ENCODE measurements at regions not wholly inside any gene's neighbourhood (a gene's known extent, or its start where the extent isn't known, plus 50 kb on each side); places are given as distances from the start of the nearest gene placed in this dataset.
"Not testable (repeated sequence)": the region's sequence is repeated elsewhere in the genome, so short reads cannot be mapped to it uniquely, and the experiment has no call there.

DNA sequence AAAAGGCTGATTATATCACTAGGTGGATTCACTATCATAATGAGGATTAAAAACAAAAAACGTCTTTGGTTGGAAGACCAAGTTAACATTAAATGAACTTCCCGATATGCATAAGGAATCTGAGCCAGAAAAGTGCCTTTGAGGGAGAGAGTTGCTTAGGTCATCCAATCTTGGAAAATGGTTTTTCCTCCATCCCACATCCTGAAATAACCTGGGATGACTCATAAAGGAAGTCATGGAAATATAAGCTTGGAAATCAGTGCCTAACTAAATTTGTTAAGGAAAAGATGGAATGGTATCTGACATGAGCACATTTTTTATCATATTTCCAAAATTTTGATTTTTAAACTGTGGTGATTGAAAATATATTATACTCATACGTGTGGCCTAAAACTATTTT lies 66.0 kb downstream of the KBTBD8 start:
- H3K9me3 Mint-ChIP-seq = peaks cover 8% of the 10 kb centered on the region

DNA sequence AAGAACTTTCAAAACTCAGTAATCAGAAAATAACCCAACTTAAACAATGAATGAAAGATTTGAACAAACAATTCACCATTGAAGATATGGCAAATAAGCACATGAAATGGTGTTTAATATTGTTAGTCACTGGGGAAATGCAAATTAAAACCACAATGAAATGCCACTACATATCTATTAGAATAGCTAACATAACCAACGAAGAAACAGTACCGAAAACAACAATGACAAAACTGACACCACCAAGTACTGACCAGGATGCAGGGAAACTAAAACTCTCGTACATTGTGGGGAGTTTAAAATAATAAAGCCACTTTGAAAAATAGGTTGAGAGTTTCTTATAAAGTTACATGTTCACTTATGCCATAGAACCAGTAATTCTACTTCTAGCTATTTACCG lies 69.1 kb downstream of the KBTBD8 start:
- Mint-ChIP-seq H3K27me3 (no peaks in the 10 kb centered on the region), H3K4me3 (no peak overlapping the region), H3K27ac (no peak overlapping the region), H3K4me1 (ENCODE audit: low read depth) (no peaks in the 10 kb centered on the region), H3K9me3 (peaks cover 2% of the 10 kb centered on the region), H3K36me3 (no peaks in the 10 kb centered on the region)
- DNase-seq = no peak
- intact Hi-C loops (cut with micrococcal nuclease) = no loop called here
- POLR2A ChIA-PET = no interaction called here
- CTCF ChIA-PET = interaction anchor here (0.9 kb wide), 1 partner anchor 314 kb away, joined by 3 read pairs; no protein-coding TSS in a partner anchor

More for the DNA sequence above, 66.0 kb downstream of the KBTBD8 start:
- Mint-ChIP-seq H3K4me1 (ENCODE audit: low read depth) (no peaks in the 10 kb centered on the region), H3K27me3 (peaks cover 3% of the 10 kb centered on the region), H3K4me3 (no peak overlapping the region), H3K36me3 (no peaks in the 10 kb centered on the region), H3K27ac (no peak overlapping the region)
- ChIA-PET POLR2A (no interaction called here), CTCF (no interaction called here)
- intact Hi-C loops (cut with micrococcal nuclease) = no loop called here
- DNase-seq = no peak

- CTCF ChIA-PET; H3K27ac Mint-ChIP-seq; H3K27me3 Mint-ChIP-seq; H3K4me3 Mint-ChIP-seq; POLR2A ChIA-PET; H3K36me3 Mint-ChIP-seq; H3K9me3 Mint-ChIP-seq; intact Hi-C loops (cut with micrococcal nuclease); DNase-seq: not testable (repeated sequence)
- peaks cover 16% of the 10 kb centered on the region for H3K4me1 Mint-ChIP-seq (ENCODE audit: low read depth)
Observed at GRCh38 chr3:67072640-67073039, 74.5 kb downstream of the KBTBD8 start.

DNA sequence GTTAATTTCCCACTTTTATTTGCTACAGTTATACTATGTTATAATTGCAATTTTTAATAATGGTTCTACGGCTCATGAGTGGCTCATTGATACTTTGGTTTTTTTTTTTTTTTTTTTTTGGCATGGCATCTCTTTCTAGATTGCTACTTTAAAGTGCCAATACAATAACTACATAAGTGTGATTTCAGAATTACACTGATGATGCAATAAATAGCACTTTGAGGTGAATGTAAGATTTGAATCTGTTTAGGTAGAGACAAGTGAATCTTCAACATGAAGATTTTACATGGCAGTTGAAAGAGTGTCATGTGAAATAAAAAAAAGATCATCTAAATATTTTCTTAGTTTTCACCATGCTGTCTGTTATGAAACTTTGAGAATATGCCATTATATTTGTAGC lies 75.7 kb downstream of the KBTBD8 start:
- DNase-seq = no peak
- ChIA-PET CTCF (no interaction called here), POLR2A (no interaction called here)
- Mint-ChIP-seq H3K4me3 (no peak overlapping the region), H3K27ac (no peak overlapping the region), H3K27me3 (no peaks in the 10 kb centered on the region), H3K4me1 (ENCODE audit: low read depth) (peaks cover 21% of the 10 kb centered on the region), H3K36me3 (peaks cover 3% of the 10 kb centered on the region), H3K9me3 (peaks cover 14% of the 10 kb centered on the region)
- intact Hi-C loops (cut with micrococcal nuclease) = no loop called here

- intact Hi-C loops (cut with micrococcal nuclease) = no loop called here
- CTCF ChIA-PET = no interaction called here
Observed at GRCh38 chr3:67075295-67075694, 77.2 kb downstream of the KBTBD8 start.

GRCh38 chr3:67076607-67077006 lies 78.5 kb downstream of the KBTBD8 start:
- peaks cover 3% of the 10 kb centered on the region for H3K36me3 Mint-ChIP-seq
- CTCF ChIA-PET = interaction anchor here (0.5 kb wide), 1 partner anchor 938 kb away, joined by 3 read pairs; no protein-coding TSS in a partner anchor
- H3K27me3 Mint-ChIP-seq = no peaks in the 10 kb centered on the region
- peaks cover 21% of the 10 kb centered on the region for H3K4me1 Mint-ChIP-seq (ENCODE audit: low read depth)
- no peak overlapping the region for H3K4me3 Mint-ChIP-seq
- intact Hi-C loops (cut with micrococcal nuclease) = no loop called here
- H3K27ac Mint-ChIP-seq = no peak overlapping the region
- no peak for DNase-seq
- peaks cover 14% of the 10 kb centered on the region for H3K9me3 Mint-ChIP-seq
- POLR2A ChIA-PET = no interaction called here

More at GRCh38 chr3:67075295-67075694, 77.2 kb downstream of the KBTBD8 start:
- no peaks in the 10 kb centered on the region for H3K27me3 Mint-ChIP-seq
- H3K27ac Mint-ChIP-seq = no peak overlapping the region
- H3K4me1 Mint-ChIP-seq (ENCODE audit: low read depth) = peaks cover 21% of the 10 kb centered on the region
- H3K36me3 Mint-ChIP-seq = peaks cover 3% of the 10 kb centered on the region
- POLR2A ChIA-PET = no interaction called here
- peak; percentile 12 for DNase-seq
- H3K9me3 Mint-ChIP-seq = peaks cover 14% of the 10 kb centered on the region
- no peak overlapping the region for H3K4me3 Mint-ChIP-seq

GRCh38 chr3:67077656-67078055 lies 79.5 kb downstream of the KBTBD8 start:
- H3K9me3 Mint-ChIP-seq = peaks cover 16% of the 10 kb centered on the region
- CTCF ChIA-PET = no interaction called here
- H3K4me1 Mint-ChIP-seq (ENCODE audit: low read depth) = peaks cover 27% of the 10 kb centered on the region
- POLR2A ChIA-PET = no interaction called here
- H3K27ac Mint-ChIP-seq = peak overlapping the region; percentile 19
- H3K4me3 Mint-ChIP-seq = no peak overlapping the region
- intact Hi-C loops (cut with micrococcal nuclease) = no loop called here
- H3K36me3 Mint-ChIP-seq = peaks cover 12% of the 10 kb centered on the region
- no peaks in the 10 kb centered on the region for H3K27me3 Mint-ChIP-seq
- no peak for DNase-seq

DNA sequence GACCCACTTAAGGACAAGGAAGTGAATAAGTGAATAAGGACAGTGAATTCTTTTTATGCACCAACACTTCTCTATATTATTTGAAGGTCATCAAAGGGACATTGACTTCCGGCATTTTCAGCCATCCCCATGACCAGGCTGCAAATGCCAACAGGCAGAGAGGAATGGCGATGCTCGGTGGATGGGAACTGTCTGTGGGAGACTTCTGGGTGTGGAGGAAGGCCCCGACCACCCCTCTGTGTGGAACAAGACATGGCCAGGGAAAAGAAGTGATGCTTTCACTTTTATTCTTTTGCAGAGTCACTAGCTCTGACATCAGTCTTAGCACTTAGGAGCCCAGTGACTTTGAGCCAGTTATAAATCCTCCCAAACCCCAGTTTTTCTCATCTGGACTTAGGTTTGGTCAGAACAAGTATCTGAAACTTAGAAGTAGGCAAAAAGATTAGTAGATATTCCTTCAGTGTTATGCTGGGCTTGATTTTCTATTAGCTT lies 84.5 kb downstream of the KBTBD8 start:
- H3K27me3 Mint-ChIP-seq = no peaks in the 10 kb centered on the region
- peaks cover 37% of the 10 kb centered on the region for H3K36me3 Mint-ChIP-seq
- CTCF ChIA-PET = interaction anchor here (1.4 kb wide), 1 partner anchor 110 kb away, joined by 6 read pairs; no protein-coding TSS in a partner anchor
- peaks cover 27% of the 10 kb centered on the region for H3K4me1 Mint-ChIP-seq (ENCODE audit: low read depth)
- no peak overlapping the region for H3K4me3 Mint-ChIP-seq
- DNase-seq = no peak
- peak overlapping the region; percentile 83 for H3K27ac Mint-ChIP-seq
- intact Hi-C loops (cut with micrococcal nuclease) = loop anchor here (1.0 to 10.0 kb wide), 3 partner anchors 84 to 572 kb away; partner anchors contain the start of genes KBTBD8 and SUCLG2
- POLR2A ChIA-PET = no interaction called here
- H3K9me3 Mint-ChIP-seq = peaks cover 48% of the 10 kb centered on the region

- intact Hi-C loops (cut with micrococcal nuclease) = loop anchor here (1.0 to 10.0 kb wide), 3 partner anchors 85 to 572 kb away; partner anchors contain the start of genes KBTBD8 and SUCLG2
- ChIA-PET CTCF (interaction anchor here (1.4 to 1.8 kb wide), 2 partner anchors 27 to 111 kb away, joined by 4 to 6 read pairs; no protein-coding TSS in a partner anchor), POLR2A (no interaction called here)
- peak; percentile 71 for DNase-seq
- Mint-ChIP-seq H3K4me3 (peak overlapping the region; percentile 20), H3K9me3 (peaks cover 55% of the 10 kb centered on the region), H3K4me1 (ENCODE audit: low read depth) (peaks cover 21% of the 10 kb centered on the region), H3K27ac (peak overlapping the region; percentile 83), H3K27me3 (no peaks in the 10 kb centered on the region), H3K36me3 (peaks cover 40% of the 10 kb centered on the region)
Observed at GRCh38 chr3:67083277-67083676, 85.2 kb downstream of the KBTBD8 start.

DNA sequence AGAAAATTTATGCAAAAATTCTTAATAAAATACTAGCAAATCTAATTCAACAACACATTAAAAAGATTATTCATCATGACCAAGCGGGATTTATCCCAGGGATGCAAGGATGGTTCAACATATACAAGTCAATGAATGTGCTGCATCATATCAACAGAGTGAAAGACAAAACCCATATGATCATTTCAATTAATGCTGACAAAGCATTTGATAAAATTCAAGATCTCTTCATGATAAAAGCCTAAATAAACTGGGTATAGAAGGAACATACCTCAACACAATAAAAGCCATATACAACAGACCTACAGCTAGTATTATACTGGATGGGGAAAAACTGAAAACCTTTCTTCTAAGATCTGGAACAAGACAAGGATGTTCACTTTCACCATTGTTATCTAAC lies 89.7 kb downstream of the KBTBD8 start:
- ChIA-PET POLR2A (no interaction called here), CTCF (interaction anchor here (1.2 kb wide), 1 partner anchor 26 kb away, joined by 4 read pairs; no protein-coding TSS in a partner anchor)
- H3K36me3 Mint-ChIP-seq = peaks cover 28% of the 10 kb centered on the region
- no peak overlapping the region for H3K4me3 Mint-ChIP-seq
- no peak for DNase-seq
- no peaks in the 10 kb centered on the region for H3K27me3 Mint-ChIP-seq
- H3K4me1 Mint-ChIP-seq (ENCODE audit: low read depth) = peaks cover 19% of the 10 kb centered on the region
- H3K9me3 Mint-ChIP-seq = peaks cover 46% of the 10 kb centered on the region
- H3K27ac Mint-ChIP-seq = no peak overlapping the region
- intact Hi-C loops (cut with micrococcal nuclease) = loop anchor here (10.0 kb wide), 1 partner anchor 567 kb away; the partner anchor contains the start of gene SUCLG2

- H3K36me3 Mint-ChIP-seq = peaks cover 11% of the 10 kb centered on the region
- H3K9me3 Mint-ChIP-seq = peaks cover 29% of the 10 kb centered on the region
- CTCF ChIA-PET = interaction anchor here (1.3 kb wide), 1 partner anchor 118 kb away, joined by 4 read pairs; no protein-coding TSS in a partner anchor
- no peak overlapping the region for H3K27ac Mint-ChIP-seq
- no peak overlapping the region for H3K4me3 Mint-ChIP-seq
- DNase-seq = no peak
- no peaks in the 10 kb centered on the region for H3K27me3 Mint-ChIP-seq
- peaks cover 4% of the 10 kb centered on the region for H3K4me1 Mint-ChIP-seq (ENCODE audit: low read depth)
- intact Hi-C loops (cut with micrococcal nuclease) = no loop called here
- POLR2A ChIA-PET = no interaction called here
Observed at GRCh38 chr3:67090474-67090873, 92.4 kb downstream of the KBTBD8 start.

DNA sequence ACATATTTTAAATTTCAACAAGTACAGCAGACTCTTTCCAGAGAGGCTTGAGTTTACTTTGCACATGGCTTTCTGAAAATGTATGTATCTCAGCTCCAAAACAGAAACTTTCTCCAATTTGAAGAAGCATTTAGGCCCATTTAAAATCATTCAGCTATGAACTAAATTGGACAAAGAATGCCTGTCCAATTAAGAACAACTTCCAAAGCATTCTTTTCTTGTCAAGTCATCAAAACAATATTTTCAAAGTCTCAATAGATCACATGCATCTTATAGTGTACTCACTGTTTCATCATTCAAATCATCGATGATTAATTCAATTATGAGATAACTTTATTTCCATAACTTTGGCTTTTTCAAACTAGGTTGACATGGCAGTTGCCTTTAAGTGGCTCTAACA lies 95.2 kb downstream of the KBTBD8 start:
- H3K9me3 Mint-ChIP-seq = peaks cover 2% of the 10 kb centered on the region
- no peak overlapping the region for H3K27ac Mint-ChIP-seq
- no peaks in the 10 kb centered on the region for H3K27me3 Mint-ChIP-seq
- H3K36me3 Mint-ChIP-seq = no peaks in the 10 kb centered on the region
- intact Hi-C loops (cut with micrococcal nuclease) = no loop called here
- POLR2A ChIA-PET = no interaction called here
- CTCF ChIA-PET = interaction anchor here (1.8 kb wide), 1 partner anchor 121 kb away, joined by 5 read pairs; no protein-coding TSS in a partner anchor
- H3K4me1 Mint-ChIP-seq (ENCODE audit: low read depth) = peaks cover 4% of the 10 kb centered on the region
- DNase-seq = no peak
- no peak overlapping the region for H3K4me3 Mint-ChIP-seq

GRCh38 chr3:67094167-67094566 lies 96.1 kb downstream of the KBTBD8 start:
- Mint-ChIP-seq H3K9me3 (no peaks in the 10 kb centered on the region), H3K4me1 (ENCODE audit: low read depth) (peaks cover 4% of the 10 kb centered on the region), H3K4me3 (no peak overlapping the region), H3K27ac (no peak overlapping the region), H3K27me3 (no peaks in the 10 kb centered on the region), H3K36me3 (no peaks in the 10 kb centered on the region)
- POLR2A ChIA-PET = no interaction called here
- DNase-seq = no peak
- CTCF ChIA-PET = no interaction called here
- intact Hi-C loops (cut with micrococcal nuclease) = no loop called here
